Fibroblast of mammary gland (primary cell): ENCODE measurements at regions not wholly inside any gene's neighbourhood (a gene's known extent, or its start where the extent isn't known, plus 50 kb on each side); places are given as distances from the start of the nearest gene placed in this dataset.

Experiments used
- DNase-seq: peaks from one replicate; pipeline ENCODE4 v3.0.0-alpha.2; 2010; ENCODE audit warnings: low read depth
- H3K4me3 ChIP-seq: 2 replicates; pipeline ENCODE4 v1.5.1; 2011; ENCODE audit warnings: low read depth, mild to moderate bottlenecking, low read length, moderate library complexity; ENCODE audit not compliant: control insufficient read depth
- TF ChIP-seq, protein P1 (sequence below): conservative IDR thresholded peaks from 2 replicates; pipeline ENCODE4 v1.5.1; 2011; ENCODE audit warnings: low read depth, low read length, inconsistent platforms; ENCODE audit not compliant: control insufficient read depth, insufficient read depth

DNA sequence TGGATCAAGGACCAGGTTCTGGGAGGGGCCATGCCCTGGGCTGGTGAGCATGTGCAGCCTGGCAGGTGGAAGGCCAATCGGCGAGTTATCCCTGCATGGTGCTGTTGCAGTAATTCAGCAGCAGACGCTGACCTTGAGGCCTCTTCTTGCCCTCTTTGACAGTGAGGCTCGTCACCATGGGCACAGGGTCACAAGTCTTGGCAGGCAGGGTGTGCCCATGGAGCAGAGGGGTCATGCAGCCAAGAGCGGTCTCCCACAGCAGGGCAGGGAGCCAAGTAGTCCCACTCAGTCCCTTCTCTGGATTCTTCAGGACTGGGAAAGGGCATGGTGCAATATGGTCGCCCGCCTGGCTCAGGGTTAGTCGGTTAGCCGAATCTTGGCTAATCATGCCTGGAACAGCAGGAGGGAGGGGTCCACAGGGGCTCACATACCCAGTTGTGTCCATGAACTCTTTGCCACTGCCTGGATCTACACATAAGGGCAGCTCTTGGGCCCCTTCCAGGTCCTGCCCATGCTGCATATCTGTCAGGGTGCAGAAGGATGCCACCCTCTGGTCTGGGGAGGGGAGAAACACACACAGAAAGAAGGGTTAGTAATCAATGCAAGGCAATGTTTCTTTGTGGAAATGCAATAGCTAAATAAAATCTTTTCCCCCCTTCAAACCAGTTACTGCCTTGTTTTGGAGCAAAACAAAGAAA lies 226.8 kb downstream of the SIPA1L2 start:
- TF ChIP-seq, protein P1, sequence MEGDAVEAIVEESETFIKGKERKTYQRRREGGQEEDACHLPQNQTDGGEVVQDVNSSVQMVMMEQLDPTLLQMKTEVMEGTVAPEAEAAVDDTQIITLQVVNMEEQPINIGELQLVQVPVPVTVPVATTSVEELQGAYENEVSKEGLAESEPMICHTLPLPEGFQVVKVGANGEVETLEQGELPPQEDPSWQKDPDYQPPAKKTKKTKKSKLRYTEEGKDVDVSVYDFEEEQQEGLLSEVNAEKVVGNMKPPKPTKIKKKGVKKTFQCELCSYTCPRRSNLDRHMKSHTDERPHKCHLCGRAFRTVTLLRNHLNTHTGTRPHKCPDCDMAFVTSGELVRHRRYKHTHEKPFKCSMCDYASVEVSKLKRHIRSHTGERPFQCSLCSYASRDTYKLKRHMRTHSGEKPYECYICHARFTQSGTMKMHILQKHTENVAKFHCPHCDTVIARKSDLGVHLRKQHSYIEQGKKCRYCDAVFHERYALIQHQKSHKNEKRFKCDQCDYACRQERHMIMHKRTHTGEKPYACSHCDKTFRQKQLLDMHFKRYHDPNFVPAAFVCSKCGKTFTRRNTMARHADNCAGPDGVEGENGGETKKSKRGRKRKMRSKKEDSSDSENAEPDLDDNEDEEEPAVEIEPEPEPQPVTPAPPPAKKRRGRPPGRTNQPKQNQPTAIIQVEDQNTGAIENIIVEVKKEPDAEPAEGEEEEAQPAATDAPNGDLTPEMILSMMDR: no peak
- no peak for DNase-seq

DNA sequence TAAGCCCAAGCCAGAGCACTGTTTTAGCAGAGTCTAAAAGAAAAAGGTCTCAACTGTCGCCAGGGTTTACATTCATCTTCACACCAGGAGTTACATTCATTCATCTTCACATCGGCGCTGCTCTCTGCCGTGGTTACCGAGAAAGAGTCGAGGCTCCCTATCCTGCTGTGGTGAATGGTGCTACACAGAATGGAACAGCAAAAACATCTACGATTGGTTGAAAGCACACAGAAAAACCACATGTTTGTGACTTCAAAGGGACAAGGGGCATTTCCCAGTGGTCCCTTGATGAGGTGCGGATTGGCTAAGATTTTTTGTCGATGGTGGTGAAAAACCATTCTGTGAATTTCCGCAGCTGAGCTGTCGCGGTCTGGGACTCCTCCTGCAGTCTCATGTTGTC lies 231.1 kb downstream of the SIPA1L2 start:
- TF ChIP-seq, protein P1: no peak
- DNase-seq: no peak

More for the DNA sequence above, 226.8 kb downstream of the SIPA1L2 start:
- no peak overlapping the region for H3K4me3 ChIP-seq

GRCh38 chr1:232393444-232394146 lies 236.3 kb downstream of the SIPA1L2 start:
- no peak for DNase-seq
- no peak overlapping the region for H3K4me3 ChIP-seq
- TF ChIP-seq, protein P1: no peak

More for the DNA sequence above, 231.1 kb downstream of the SIPA1L2 start:
- no peak overlapping the region for H3K4me3 ChIP-seq

- H3K4me3 ChIP-seq: no peak overlapping the region
- no peak for DNase-seq
- TF ChIP-seq, protein P1: no peak
These were observed 236.9 kb downstream of the SIPA1L2 start for GRCh38 chr1:232393010-232393409.

- TF ChIP-seq, protein P1: no peak
- H3K4me3 ChIP-seq: no peak overlapping the region
- DNase-seq: no peak
These were observed 239.3 kb downstream of the SIPA1L2 start for GRCh38 chr1:232390590-232390989.

- H3K4me3 ChIP-seq: no peak overlapping the region
- TF ChIP-seq, protein P1: no peak
- no peak for DNase-seq
These were observed 240.2 kb downstream of the SIPA1L2 start for GRCh38 chr1:232389744-232390143.
